SU-DHL-6 (cell line): ENCODE measurements at regions not wholly inside any gene's neighbourhood (a gene's known extent, or its start where the extent isn't known, plus 50 kb on each side); places are given as distances from the start of the nearest gene placed in this dataset.

Source experiments
- H2AFZ ChIP-seq: fragments of 200-600 bp; sonication (generic); 2 replicates; pipeline ENCODE4 v1.6.1; 2014; ENCODE audit warnings: low read depth, mild to moderate bottlenecking, moderate library complexity, mixed read lengths, antibody characterized with exemption, low read length; ENCODE audit not compliant: severe bottlenecking
- H3F3A ChIP-seq: fragments of 200-600 bp; shearing (Covaris generic); 2 replicates; pipeline ENCODE4 v1.6.0; 2016; ENCODE audit warnings: antibody characterized with exemption, mild to moderate bottlenecking; ENCODE audit not compliant: insufficient read depth
- H3K27ac ChIP-seq: fragments of 200-600 bp; sonication (generic); 2 replicates; pipeline ENCODE4 v1.5.1; 2016; ENCODE audit warnings: low read depth, mild to moderate bottlenecking, low read length, moderate library complexity, mixed read lengths
- H3K27me3 ChIP-seq: fragments of 200-600 bp; sonication (generic), shearing (Covaris generic); 2 replicates; pipeline ENCODE4 v1.6.0; 2014; ENCODE audit warnings: mild to moderate bottlenecking, low read length
- H3K36me3 ChIP-seq: fragments of 200-600 bp; sonication (generic); 2 replicates; pipeline ENCODE4 v1.6.1; 2014; ENCODE audit warnings: mild to moderate bottlenecking, low read length, mixed read lengths
- H3K4me2 ChIP-seq: fragments of 300-600, 200-600 bp; shearing (Covaris generic), sonication (generic); 2 replicates; pipeline ENCODE4 v1.6.0; 2014; ENCODE audit warnings: low read length, low read depth, mild to moderate bottlenecking; ENCODE audit not compliant: poor library complexity, severe bottlenecking
- H3K4me3 ChIP-seq: fragments of 200-600 bp; sonication (generic); 2 replicates; pipeline ENCODE4 v1.5.1; 2014; ENCODE audit warnings: antibody characterized with exemption, low read length, mild to moderate bottlenecking, mixed read lengths; ENCODE audit not compliant: insufficient read depth, poor library complexity, severe bottlenecking
- H3K79me2 ChIP-seq: fragments of 200-600 bp; sonication (generic); 2 replicates; pipeline ENCODE4 v1.6.1; 2014; ENCODE audit warnings: mild to moderate bottlenecking, low read length, moderate library complexity; ENCODE audit not compliant: insufficient read depth
- H3K9ac ChIP-seq: fragments of 200-600 bp; sonication (generic); 2 replicates; pipeline ENCODE4 v1.7.0; 2014; ENCODE audit warnings: mild to moderate bottlenecking, low read length
- H3K9me2 ChIP-seq: fragments of 200-600 bp; sonication (generic); replicated peaks from 2 replicates; pipeline ENCODE4 v1.6.1; 2014; ENCODE audit warnings: low read length; ENCODE audit not compliant: insufficient read depth
- H3K9me3 ChIP-seq: fragments of 200-600 bp; sonication (generic); 2 replicates; pipeline ENCODE4 v1.6.1; 2014; ENCODE audit warnings: low read length, mixed read lengths; ENCODE audit not compliant: insufficient read depth
- H4K20me1 ChIP-seq: fragments of 200-600 bp; sonication (generic); 2 replicates; pipeline ENCODE4 v1.6.1; 2014; ENCODE audit warnings: low read depth, mild to moderate bottlenecking, antibody characterized with exemption, low read length, moderate library complexity, mixed read lengths
- EZH2phosphoT487 ChIP-seq: fragments of 200-600 bp; sonication (generic), shearing (Covaris generic); conservative IDR thresholded peaks from 2 replicates; pipeline ENCODE4 v1.6.1; 2018; ENCODE audit warnings: mild to moderate bottlenecking, antibody characterized with exemption, low read length, moderate library complexity, mixed read lengths
- TF ChIP-seq, protein P1 (sequence below): fragments of 200-600 bp; sonication (generic); IDR thresholded peaks from one replicate; pipeline ENCODE4 v1.5.1; 2017; ENCODE audit warnings: antibody characterized with exemption, mild to moderate bottlenecking, low read length, moderate library complexity; ENCODE audit not compliant: insufficient read depth, poor library complexity, severe bottlenecking

DNA sequence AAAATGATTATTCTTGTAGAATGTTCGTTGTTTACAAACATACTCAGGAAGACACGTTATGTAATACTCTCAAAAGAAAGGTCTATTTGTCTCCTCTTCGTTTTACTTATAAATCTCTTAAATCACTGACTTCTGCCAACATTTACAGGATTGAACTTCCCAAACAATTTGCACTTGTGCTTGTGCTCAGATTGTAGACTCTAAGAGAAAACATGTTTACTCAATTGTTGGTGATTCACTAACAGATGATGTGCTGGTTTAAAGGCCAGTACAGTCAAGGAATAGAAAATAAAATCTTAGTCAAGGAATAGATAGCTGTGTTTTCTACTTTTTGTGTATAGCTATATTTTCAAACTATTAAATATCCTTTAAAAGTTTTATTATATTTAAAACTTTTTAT is 172.8 kb downstream of the GJA1 start:
- H3K9me2 ChIP-seq, result no peaks in the 10 kb centered on the region
- H3K79me2 ChIP-seq, result no peaks in the 10 kb centered on the region
- H3K4me2 ChIP-seq, result no peak overlapping the region
- H3K36me3 ChIP-seq, result no peaks in the 10 kb centered on the region
- no peak overlapping the region for H3K4me3 ChIP-seq
- no peaks in the 10 kb centered on the region for H3K9me3 ChIP-seq
- H4K20me1 ChIP-seq, result no peaks in the 10 kb centered on the region
- TF ChIP-seq, protein P1, sequence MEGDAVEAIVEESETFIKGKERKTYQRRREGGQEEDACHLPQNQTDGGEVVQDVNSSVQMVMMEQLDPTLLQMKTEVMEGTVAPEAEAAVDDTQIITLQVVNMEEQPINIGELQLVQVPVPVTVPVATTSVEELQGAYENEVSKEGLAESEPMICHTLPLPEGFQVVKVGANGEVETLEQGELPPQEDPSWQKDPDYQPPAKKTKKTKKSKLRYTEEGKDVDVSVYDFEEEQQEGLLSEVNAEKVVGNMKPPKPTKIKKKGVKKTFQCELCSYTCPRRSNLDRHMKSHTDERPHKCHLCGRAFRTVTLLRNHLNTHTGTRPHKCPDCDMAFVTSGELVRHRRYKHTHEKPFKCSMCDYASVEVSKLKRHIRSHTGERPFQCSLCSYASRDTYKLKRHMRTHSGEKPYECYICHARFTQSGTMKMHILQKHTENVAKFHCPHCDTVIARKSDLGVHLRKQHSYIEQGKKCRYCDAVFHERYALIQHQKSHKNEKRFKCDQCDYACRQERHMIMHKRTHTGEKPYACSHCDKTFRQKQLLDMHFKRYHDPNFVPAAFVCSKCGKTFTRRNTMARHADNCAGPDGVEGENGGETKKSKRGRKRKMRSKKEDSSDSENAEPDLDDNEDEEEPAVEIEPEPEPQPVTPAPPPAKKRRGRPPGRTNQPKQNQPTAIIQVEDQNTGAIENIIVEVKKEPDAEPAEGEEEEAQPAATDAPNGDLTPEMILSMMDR, result no peak
- TF ChIP-seq EZH2phosphoT487, result no peak
- no peaks in the 10 kb centered on the region for H3F3A ChIP-seq
- H2AFZ ChIP-seq, result no peak overlapping the region
- no peak overlapping the region for H3K9ac ChIP-seq
- H3K27ac ChIP-seq, result no peak overlapping the region
- H3K27me3 ChIP-seq, result no peaks in the 10 kb centered on the region

DNA sequence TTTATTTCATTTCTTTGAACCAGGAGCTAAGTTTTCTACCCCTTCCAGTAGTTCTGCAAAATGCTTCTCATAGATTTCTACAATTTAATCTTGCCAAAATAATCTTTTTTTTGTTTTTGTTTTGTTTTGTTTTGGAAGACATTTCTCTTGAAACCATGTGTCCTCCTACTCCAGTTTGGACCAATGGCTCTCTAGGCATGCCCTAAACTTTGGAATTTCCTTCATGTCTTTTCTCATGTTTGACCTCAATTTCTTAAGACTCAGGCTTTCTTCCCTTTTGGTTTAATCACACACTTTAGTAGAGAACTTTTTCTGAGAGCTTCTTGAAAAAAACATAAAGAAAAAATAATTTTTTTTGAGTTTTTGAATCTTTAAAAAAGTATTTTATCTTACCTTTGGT is 173.8 kb downstream of the GJA1 start:
- no peaks in the 10 kb centered on the region for H3K9me3 ChIP-seq
- no peak overlapping the region for H3K27ac ChIP-seq
- H3F3A ChIP-seq, result no peaks in the 10 kb centered on the region
- H3K4me2 ChIP-seq, result no peak overlapping the region
- TF ChIP-seq, protein P1, result no peak
- TF ChIP-seq EZH2phosphoT487, result no peak
- no peaks in the 10 kb centered on the region for H3K27me3 ChIP-seq
- H3K9ac ChIP-seq, result no peak overlapping the region
- H3K9me2 ChIP-seq, result no peaks in the 10 kb centered on the region
- no peak overlapping the region for H2AFZ ChIP-seq
- H3K4me3 ChIP-seq, result no peak overlapping the region
- no peaks in the 10 kb centered on the region for H4K20me1 ChIP-seq
- no peaks in the 10 kb centered on the region for H3K36me3 ChIP-seq
- H3K79me2 ChIP-seq, result no peaks in the 10 kb centered on the region

DNA sequence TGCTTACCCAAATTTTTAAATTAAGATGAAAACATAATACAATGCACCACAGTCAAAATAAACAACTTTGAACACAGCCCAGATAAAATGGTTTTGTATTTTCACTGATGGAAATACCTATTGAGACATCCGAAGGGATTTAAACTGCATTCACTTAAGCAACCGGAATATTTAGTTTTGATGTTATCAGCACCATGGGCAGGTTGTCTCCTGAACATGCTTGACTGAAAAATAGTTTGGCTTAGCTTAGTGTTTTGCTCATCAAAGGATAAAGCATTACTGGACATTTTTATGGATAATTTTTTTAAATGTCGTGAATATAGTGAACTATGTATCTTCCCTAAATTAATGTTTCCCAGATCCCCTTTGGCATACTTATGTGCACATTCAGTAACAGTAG is 177.5 kb downstream of the GJA1 start:
- Histone ChIP-seq H3K9ac (no peak overlapping the region), H3K36me3 (no peaks in the 10 kb centered on the region), H3K79me2 (no peaks in the 10 kb centered on the region), H3K27ac (no peak overlapping the region), H3F3A (no peaks in the 10 kb centered on the region), H3K4me3 (no peak overlapping the region), H3K9me3 (no peaks in the 10 kb centered on the region), H3K4me2 (no peak overlapping the region), H3K27me3 (no peaks in the 10 kb centered on the region), H4K20me1 (no peaks in the 10 kb centered on the region), H3K9me2 (no peaks in the 10 kb centered on the region), H2AFZ (no peak overlapping the region)
- TF ChIP-seq, protein P1, result no peak
- TF ChIP-seq EZH2phosphoT487, result no peak
